Activated CD8-positive, alpha-beta memory T cell treated with anti-CD3 and anti-CD28 coated beads, Interleukin-2, amount 50 U/mL, for 48 hours (primary cell): ENCODE measurements at regions not wholly inside any gene's neighbourhood (a gene's known extent, or its start where the extent isn't known, plus 50 kb on each side); places are given as distances from the start of the nearest gene placed in this dataset.

Source experiments
- DNase-seq: peaks from one replicate; pipeline ENCODE4 v3.0.0-alpha.2; 2020

- DNase-seq: no peak
Observed at GRCh38 chr2:153096272-153096671, 377.9 kb downstream of the ARL6IP6 start.

- DNase-seq: no peak
Observed at GRCh38 chr2:153091344-153091743, 372.9 kb downstream of the ARL6IP6 start.

- DNase-seq: no peak
Observed at GRCh38 chr2:153079315-153079714, 360.9 kb downstream of the ARL6IP6 start.

- DNase-seq: no peak
Observed at GRCh38 chr2:153077311-153077710, 358.9 kb downstream of the ARL6IP6 start.

GRCh38 chr2:153074207-153074606 is 355.8 kb downstream of the ARL6IP6 start:
- no peak for DNase-seq

- DNase-seq: no peak
Observed at GRCh38 chr2:153072813-153073212, 354.4 kb downstream of the ARL6IP6 start.

GRCh38 chr2:153072077-153072476 is 353.7 kb downstream of the ARL6IP6 start:
- DNase-seq: no peak

- DNase-seq: no peak
Observed at GRCh38 chr2:153071090-153071489, 352.7 kb downstream of the ARL6IP6 start.

- no peak for DNase-seq
Observed at GRCh38 chr2:153068915-153069314, 350.5 kb downstream of the ARL6IP6 start.

GRCh38 chr2:153068052-153068451 is 349.6 kb downstream of the ARL6IP6 start:
- no peak for DNase-seq

- no peak for DNase-seq
Observed at GRCh38 chr2:153059338-153060052, 341.1 kb downstream of the ARL6IP6 start.

GRCh38 chr2:153057743-153058142 is 339.3 kb downstream of the ARL6IP6 start:
- DNase-seq: no peak

GRCh38 chr2:153055182-153055581 is 336.8 kb downstream of the ARL6IP6 start:
- DNase-seq: no peak

- no peak for DNase-seq
Observed at GRCh38 chr2:153052807-153053559, 334.6 kb downstream of the ARL6IP6 start.

- no peak for DNase-seq
Observed at GRCh38 chr2:153047220-153047619, 328.8 kb downstream of the ARL6IP6 start.

GRCh38 chr2:153043385-153043784 is 325.0 kb downstream of the ARL6IP6 start:
- DNase-seq: no peak

GRCh38 chr2:153028626-153029025 is 310.2 kb downstream of the ARL6IP6 start:
- DNase-seq: no peak

- no peak for DNase-seq
Observed at GRCh38 chr2:153027533-153027932, 309.1 kb downstream of the ARL6IP6 start.

GRCh38 chr2:153020201-153020600 is 301.8 kb downstream of the ARL6IP6 start:
- no peak for DNase-seq

- no peak for DNase-seq
Observed at GRCh38 chr2:153005071-153005730, 286.8 kb downstream of the ARL6IP6 start.

GRCh38 chr2:153004627-153005026 is 286.2 kb downstream of the ARL6IP6 start:
- no peak for DNase-seq

- DNase-seq: no peak
Observed at GRCh38 chr2:152974146-152974545, 255.7 kb downstream of the ARL6IP6 start.

GRCh38 chr2:152971685-152972084 is 253.3 kb downstream of the ARL6IP6 start:
- no peak for DNase-seq

GRCh38 chr2:152962446-152962845 is 244.0 kb downstream of the ARL6IP6 start:
- DNase-seq: no peak
